HEK293T (cell line): ENCODE measurements at regions not wholly inside any gene's neighbourhood (a gene's known extent, or its start where the extent isn't known, plus 50 kb on each side); places are given as distances from the start of the nearest gene placed in this dataset.
"Not testable (repeated sequence)": the region's sequence is repeated elsewhere in the genome, so short reads cannot be mapped to it uniquely, and the experiment has no call there.

Experiments
- CTCF ChIA-PET: fragments of 350-600 bp; formaldehyde crosslinking; extraction: SDS; loops from one replicate; lab custom pipeline; 2021; ENCODE audit warnings: antibody characterized with exemption, inconsistent platforms; lab: Yijun Ruan, JAX
- POLR2A ChIA-PET: fragments of 350-600 bp; formaldehyde crosslinking; extraction: SDS; loops from one replicate; lab custom pipeline; 2020; ENCODE audit warnings: antibody characterized with exemption, inconsistent platforms; lab: Yijun Ruan, JAX
- DNase-seq: peaks from one replicate; pipeline ENCODE4 v3.0.0; 2012; ENCODE audit warnings: mixed read lengths; ENCODE audit errors: extremely low spot score
- ARNT ChIP-seq: fragments of 450-650 bp; IDR thresholded peaks from 2 replicates; pipeline ENCODE4 v1.6.1; 2017; ENCODE audit warnings: mild to moderate bottlenecking
- BHLHE40 ChIP-seq: fragments of 450-650 bp; IDR thresholded peaks from 2 replicates; pipeline ENCODE4 v1.6.1; 2016; ENCODE audit warnings: mild to moderate bottlenecking, moderate library complexity, borderline replicate concordance
- CTBP1 ChIP-seq: fragments of 450-650 bp; IDR thresholded peaks from 2 replicates; pipeline ENCODE4 v1.6.1; 2016; ENCODE audit warnings: borderline replicate concordance
- ELF4 ChIP-seq: fragments of 450-650 bp; IDR thresholded peaks from 2 replicates; pipeline ENCODE4 v1.6.1; 2017; ENCODE audit warnings: antibody characterized with exemption
- FOXA1 ChIP-seq: fragments of 450-650 bp; IDR thresholded peaks from 2 replicates; pipeline ENCODE4 v1.6.1; 2016; ENCODE audit warnings: mild to moderate bottlenecking
- FOXK2 ChIP-seq: fragments of 450-650 bp; IDR thresholded peaks from 2 replicates; pipeline ENCODE4 v1.6.1; 2016; ENCODE audit warnings: mild to moderate bottlenecking
- FOXM1 ChIP-seq: fragments of 450-650 bp; IDR thresholded peaks from 2 replicates; pipeline ENCODE4 v1.6.1; 2017; ENCODE audit warnings: mild to moderate bottlenecking, borderline replicate concordance
- HDGF ChIP-seq: fragments of 450-650 bp; IDR thresholded peaks from 2 replicates; pipeline ENCODE4 v1.6.1; 2017; ENCODE audit warnings: antibody characterized with exemption, borderline replicate concordance
- L3MBTL2 ChIP-seq: fragments of 450-650 bp; conservative IDR thresholded peaks from 2 replicates; pipeline ENCODE4 v1.6.1; 2016; ENCODE audit warnings: mild to moderate bottlenecking
- LEF1 ChIP-seq: fragments of 450-650 bp; IDR thresholded peaks from 2 replicates; pipeline ENCODE4 v1.6.1; 2017; ENCODE audit warnings: mild to moderate bottlenecking, borderline replicate concordance
- NFRKB ChIP-seq: fragments of 450-650 bp; IDR thresholded peaks from 2 replicates; pipeline ENCODE4 v1.6.1; 2016; ENCODE audit warnings: mild to moderate bottlenecking, moderate library complexity
- PKNOX1 ChIP-seq: fragments of 450-650 bp; IDR thresholded peaks from 2 replicates; pipeline ENCODE4 v1.6.1; 2016
- SP1 ChIP-seq: fragments of 450-650 bp; IDR thresholded peaks from 2 replicates; pipeline ENCODE4 v1.6.1; 2017
- SUZ12 ChIP-seq: fragments of 450-650 bp; IDR thresholded peaks from 2 replicates; pipeline ENCODE4 v1.6.1; 2016; ENCODE audit warnings: mild to moderate bottlenecking
- TARDBP ChIP-seq: fragments of 450-650 bp; IDR thresholded peaks from 2 replicates; pipeline ENCODE4 v1.6.1; 2016
- ZNF384 ChIP-seq: fragments of 450-650 bp; IDR thresholded peaks from 2 replicates; pipeline ENCODE4 v1.6.1; 2016

- ChIA-PET CTCF (no interaction called here), POLR2A (no interaction called here)
- no peak for DNase-seq
Measured at GRCh38 chr4:18419780-18420179, 398.2 kb upstream of the LCORL start.

GRCh38 chr4:18418195-18418898 lies 396.8 kb upstream of the LCORL start:
- DNase-seq, POLR2A ChIA-PET, CTCF ChIA-PET: not testable (repeated sequence)

More at GRCh38 chr4:18419780-18420179, 398.2 kb upstream of the LCORL start:
- TF ChIP-seq ZNF384 = no peak
- TF ChIP-seq SUZ12 = no peak
- no peak for TF ChIP-seq NFRKB
- TF ChIP-seq ARNT = no peak
- no peak for TF ChIP-seq FOXK2
- no peak for TF ChIP-seq HDGF

GRCh38 chr4:18417651-18418050 lies 396.1 kb upstream of the LCORL start:
- CTCF ChIA-PET, POLR2A ChIA-PET, DNase-seq: not testable (repeated sequence)

- no peak for DNase-seq
- TF ChIP-seq ZNF384 (no peak), FOXM1 (no peak), LEF1 (no peak), FOXK2 (no peak), ELF4 (no peak), CTBP1 (no peak), FOXA1 (no peak), TARDBP (no peak), ARNT (no peak), NFRKB (no peak), L3MBTL2 (no peak), SP1 (no peak), BHLHE40 (no peak)
- ChIA-PET POLR2A (no interaction called here), CTCF (no interaction called here)
Measured at GRCh38 chr4:18406264-18406663, 384.7 kb upstream of the LCORL start.

GRCh38 chr4:18405054-18405453 lies 383.5 kb upstream of the LCORL start:
- no peak for DNase-seq
- POLR2A ChIA-PET = no interaction called here
- CTCF ChIA-PET = no interaction called here
- no peak for TF ChIP-seq FOXK2
- TF ChIP-seq CTBP1 = no peak
- no peak for TF ChIP-seq ELF4
- no peak for TF ChIP-seq PKNOX1

GRCh38 chr4:18404642-18405041 lies 383.1 kb upstream of the LCORL start:
- DNase-seq = no peak
- TF ChIP-seq FOXK2 = no peak
- no peak for TF ChIP-seq FOXM1
- no peak for TF ChIP-seq SUZ12
- no peak for TF ChIP-seq L3MBTL2
- TF ChIP-seq HDGF = no peak
- no peak for TF ChIP-seq PKNOX1
- no peak for TF ChIP-seq FOXA1
- TF ChIP-seq SP1 = no peak
- no peak for TF ChIP-seq TARDBP
- no peak for TF ChIP-seq CTBP1
- TF ChIP-seq ARNT = no peak
- no peak for TF ChIP-seq BHLHE40
- no peak for TF ChIP-seq NFRKB
- no peak for TF ChIP-seq LEF1
- TF ChIP-seq ZNF384 = no peak
- ChIA-PET POLR2A (no interaction called here), CTCF (no interaction called here)

- ChIA-PET CTCF (no interaction called here), POLR2A (no interaction called here)
- TF ChIP-seq BHLHE40 (no peak), FOXA1 (no peak), ARNT (no peak), NFRKB (no peak), SUZ12 (no peak), LEF1 (no peak), ELF4 (no peak), HDGF (no peak), SP1 (no peak), FOXM1 (no peak), ZNF384 (no peak), FOXK2 (no peak), CTBP1 (no peak), TARDBP (no peak), PKNOX1 (no peak), L3MBTL2 (no peak)
- DNase-seq = no peak
Measured at GRCh38 chr4:18403327-18403726, 381.8 kb upstream of the LCORL start.
